ENCODE measurements at regions not wholly inside any gene's neighbourhood (a gene's known extent, or its start where the extent isn't known, plus 50 kb on each side); places are given as distances from the start of the nearest gene placed in this dataset.

- H3K4me1 ChIP-seq, result no peaks in the 10 kb centered on the region
- no peaks in the 10 kb centered on the region for H3K9me3 ChIP-seq
- no peaks in the 10 kb centered on the region for H3K27me3 ChIP-seq
- H3K27ac ChIP-seq, result no peak overlapping the region
- H3K4me3 ChIP-seq, result no peak overlapping the region
- TF ChIP-seq CTCF (IDR thresholded peaks at IDR 0.05) (no peak), POLR2AphosphoS5 (IDR thresholded peaks at IDR 0.05; ENCODE audit: insufficient read depth in 1 of 2, low read depth in 1 of 2) (no peak), POLR2A (IDR thresholded peaks at IDR 0.05) (no peak)
- intact Hi-C loops (cut with DNase I), result no loop called here
- no peak for DNase-seq (ENCODE audit: extremely low spot score in 2 of 2)
- H3K36me3 ChIP-seq, result no peaks in the 10 kb centered on the region
Measured at GRCh38 chr2:139850254-139850890, 1070.2 kb upstream of the NXPH2 start.

GRCh38 chr2:139836769-139837168 lies 1056.6 kb upstream of the NXPH2 start:
- no peak for DNase-seq (ENCODE audit: extremely low spot score in 2 of 2)
- Histone ChIP-seq H3K9me3 (no peaks in the 10 kb centered on the region), H3K36me3 (no peaks in the 10 kb centered on the region), H3K4me3 (no peak overlapping the region), H3K27ac (no peak overlapping the region), H3K27me3 (no peaks in the 10 kb centered on the region), H3K4me1 (no peaks in the 10 kb centered on the region)
- intact Hi-C loops (cut with DNase I), result no loop called here
- no peak for TF ChIP-seq POLR2AphosphoS5 (IDR thresholded peaks at IDR 0.05; ENCODE audit: insufficient read depth in 1 of 2, low read depth in 1 of 2)
- no peak for TF ChIP-seq CTCF (IDR thresholded peaks at IDR 0.05)
- TF ChIP-seq POLR2A (IDR thresholded peaks at IDR 0.05), result no peak

GRCh38 chr2:139835101-139835500 lies 1054.9 kb upstream of the NXPH2 start:
- no peaks in the 10 kb centered on the region for H3K9me3 ChIP-seq
- H3K36me3 ChIP-seq, result no peaks in the 10 kb centered on the region
- H3K27me3 ChIP-seq, result no peaks in the 10 kb centered on the region
- no peak for TF ChIP-seq POLR2AphosphoS5 (IDR thresholded peaks at IDR 0.05; ENCODE audit: insufficient read depth in 1 of 2, low read depth in 1 of 2)
- no peak for TF ChIP-seq CTCF (IDR thresholded peaks at IDR 0.05)
- H3K4me3 ChIP-seq, result no peak overlapping the region
- no peak overlapping the region for H3K27ac ChIP-seq
- no peaks in the 10 kb centered on the region for H3K4me1 ChIP-seq
- no peak for DNase-seq (ENCODE audit: extremely low spot score in 2 of 2)
- intact Hi-C loops (cut with DNase I), result no loop called here

GRCh38 chr2:139828011-139828410 lies 1047.8 kb upstream of the NXPH2 start:
- intact Hi-C loops (cut with DNase I), result no loop called here
- Histone ChIP-seq H3K27ac (no peak overlapping the region), H3K36me3 (no peaks in the 10 kb centered on the region), H3K9me3 (no peaks in the 10 kb centered on the region), H3K4me1 (no peaks in the 10 kb centered on the region), H3K27me3 (no peaks in the 10 kb centered on the region), H3K4me3 (no peak overlapping the region)
- no peak for TF ChIP-seq POLR2A (IDR thresholded peaks at IDR 0.05)
- no peak for TF ChIP-seq POLR2AphosphoS5 (IDR thresholded peaks at IDR 0.05; ENCODE audit: insufficient read depth in 1 of 2, low read depth in 1 of 2)
- no peak for TF ChIP-seq CTCF (IDR thresholded peaks at IDR 0.05)
- DNase-seq (ENCODE audit: extremely low spot score in 2 of 2), result no peak

GRCh38 chr2:139825726-139826125 lies 1045.5 kb upstream of the NXPH2 start:
- DNase-seq (ENCODE audit: extremely low spot score in 2 of 2), result no peak
- H3K4me3 ChIP-seq, result no peak overlapping the region
- H3K36me3 ChIP-seq, result no peaks in the 10 kb centered on the region
- no peak overlapping the region for H3K27ac ChIP-seq
- no peaks in the 10 kb centered on the region for H3K4me1 ChIP-seq
- intact Hi-C loops (cut with DNase I), result no loop called here
- no peaks in the 10 kb centered on the region for H3K9me3 ChIP-seq
- no peak for TF ChIP-seq CTCF (IDR thresholded peaks at IDR 0.05)
- TF ChIP-seq POLR2AphosphoS5 (IDR thresholded peaks at IDR 0.05; ENCODE audit: insufficient read depth in 1 of 2, low read depth in 1 of 2), result no peak
- no peak for TF ChIP-seq POLR2A (IDR thresholded peaks at IDR 0.05)
- no peaks in the 10 kb centered on the region for H3K27me3 ChIP-seq

Data from vagina (tissue), 2 donors.